ENCODE measurements at regions not wholly inside any gene's neighbourhood (a gene's known extent, or its start where the extent isn't known, plus 50 kb on each side); places are given as distances from the start of the nearest gene placed in this dataset.

DNA sequence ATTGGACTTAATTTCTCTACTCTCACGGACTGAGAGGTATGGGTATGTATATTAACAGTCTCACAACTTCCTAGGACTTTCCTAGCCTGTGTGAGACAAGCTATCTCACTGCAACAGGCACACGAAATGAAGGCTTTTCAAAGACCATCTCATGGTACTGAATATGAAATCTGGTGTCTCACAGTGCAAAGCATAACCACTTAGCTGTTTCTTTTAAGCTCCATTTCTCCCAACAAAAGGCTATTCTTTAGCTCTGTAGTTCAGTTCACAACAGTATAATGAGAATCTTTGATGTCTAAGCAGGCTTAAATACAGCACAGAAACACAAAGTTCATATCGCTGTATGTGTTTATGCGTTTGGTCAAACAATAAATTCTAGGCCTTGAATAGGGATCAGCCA lies 116.2 kb upstream of the PCDH18 start:
- no peak for TF ChIP-seq GATAD2B (conservative IDR thresholded peaks at IDR 0.05; ENCODE audit: low read depth)
- TF ChIP-seq SUPT20H (IDR thresholded peaks at IDR 0.05; ENCODE audit: borderline replicate concordance, control insufficient read depth, low read depth, low read length): no peak
- TF ChIP-seq, protein P1, sequence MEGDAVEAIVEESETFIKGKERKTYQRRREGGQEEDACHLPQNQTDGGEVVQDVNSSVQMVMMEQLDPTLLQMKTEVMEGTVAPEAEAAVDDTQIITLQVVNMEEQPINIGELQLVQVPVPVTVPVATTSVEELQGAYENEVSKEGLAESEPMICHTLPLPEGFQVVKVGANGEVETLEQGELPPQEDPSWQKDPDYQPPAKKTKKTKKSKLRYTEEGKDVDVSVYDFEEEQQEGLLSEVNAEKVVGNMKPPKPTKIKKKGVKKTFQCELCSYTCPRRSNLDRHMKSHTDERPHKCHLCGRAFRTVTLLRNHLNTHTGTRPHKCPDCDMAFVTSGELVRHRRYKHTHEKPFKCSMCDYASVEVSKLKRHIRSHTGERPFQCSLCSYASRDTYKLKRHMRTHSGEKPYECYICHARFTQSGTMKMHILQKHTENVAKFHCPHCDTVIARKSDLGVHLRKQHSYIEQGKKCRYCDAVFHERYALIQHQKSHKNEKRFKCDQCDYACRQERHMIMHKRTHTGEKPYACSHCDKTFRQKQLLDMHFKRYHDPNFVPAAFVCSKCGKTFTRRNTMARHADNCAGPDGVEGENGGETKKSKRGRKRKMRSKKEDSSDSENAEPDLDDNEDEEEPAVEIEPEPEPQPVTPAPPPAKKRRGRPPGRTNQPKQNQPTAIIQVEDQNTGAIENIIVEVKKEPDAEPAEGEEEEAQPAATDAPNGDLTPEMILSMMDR (IDR thresholded peaks at IDR 0.05 in 2 of 3, conservative IDR thresholded peaks at IDR 0.05 in 1 of 3; ENCODE audit: control insufficient read depth in 2 of 3, extremely low read depth in 1 of 3, insufficient read depth in 1 of 3, low read depth in 3 of 3, low read length in 3 of 3): no peak
- TF ChIP-seq IKZF1 (conservative IDR thresholded peaks at IDR 0.05): no peak

Data from GM12878 (cell line).